ENCODE measurements at regions not wholly inside any gene's neighbourhood (a gene's known extent, or its start where the extent isn't known, plus 50 kb on each side); places are given as distances from the start of the nearest gene placed in this dataset.

DNA sequence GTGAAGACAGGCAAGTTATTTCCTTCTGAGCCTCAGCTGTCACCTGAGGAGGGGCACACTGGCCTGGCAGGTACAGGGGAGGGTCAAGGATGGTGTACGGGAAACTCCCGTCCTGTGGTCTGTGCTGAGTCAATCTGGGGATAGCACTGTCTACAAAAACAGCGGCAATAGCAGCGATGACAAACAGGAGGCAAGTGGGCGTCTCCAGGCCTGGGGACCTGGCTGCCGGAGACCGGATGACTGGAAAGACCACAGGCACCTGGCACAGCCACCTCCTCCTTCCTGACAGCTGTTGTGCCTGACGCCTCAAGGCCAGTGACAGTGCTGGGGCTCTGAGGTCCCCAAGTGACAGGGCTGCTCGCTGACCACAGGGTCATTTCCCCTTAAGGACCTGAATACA lies 202.1 kb upstream of the HS6ST1 start:
- in situ Hi-C loops (cut with MboI) (no loop called here), intact Hi-C loops (cut with micrococcal nuclease) (no loop called here)
- no peak overlapping the region for H3K4me3 ChIP-seq
- ChIA-PET CTCF (ENCODE audit: low intra/inter-chr PET ratio) (no interaction called here), POLR2A (no interaction called here)
- no peaks in the 10 kb centered on the region for H4K20me1 ChIP-seq (replicated peaks; ENCODE audit: control insufficient read depth, insufficient read depth, low read length)
- H3K9me3 ChIP-seq (replicated peaks; ENCODE audit: control insufficient read depth, insufficient read depth, low read depth, low read length) = no peaks in the 10 kb centered on the region
- DNase-seq (ENCODE audit: extremely low read depth in 1 of 4, low spot score in 3 of 4) (no peak), ATAC-seq (peak; percentile 25; the same call in 1 of the 3 replicates), FAIRE-seq (no peak)
- 0% methylated on average over 7 of the region's 9 CpGs for WGBS (ENCODE audit: insufficient coverage, low coverage, missing lambda C conversion rate)
- no peaks in the 10 kb centered on the region; a peak in 1 of 5 replicates for H3K4me1 ChIP-seq (replicated peaks in 1 of 2; ENCODE audit: control insufficient read depth in 2 of 2, insufficient read depth in 2 of 2, low read length in 2 of 2)
- H2AFZ ChIP-seq (ENCODE audit: low read depth, low read length) = no peak overlapping the region
- no peaks in the 10 kb centered on the region for H3K79me2 ChIP-seq (ENCODE audit: control insufficient read depth, insufficient read depth, low read length)
- no peaks in the 10 kb centered on the region for H3K36me3 ChIP-seq (ENCODE audit: control insufficient read depth, insufficient read depth, low read length)
- BruUV-seq (replicated peaks) = no TSS peak
- no peak for TF ChIP-seq JUNB (CRISPR knock-in tag; conservative IDR thresholded peaks at IDR 0.05)
- TF ChIP-seq, protein P1, sequence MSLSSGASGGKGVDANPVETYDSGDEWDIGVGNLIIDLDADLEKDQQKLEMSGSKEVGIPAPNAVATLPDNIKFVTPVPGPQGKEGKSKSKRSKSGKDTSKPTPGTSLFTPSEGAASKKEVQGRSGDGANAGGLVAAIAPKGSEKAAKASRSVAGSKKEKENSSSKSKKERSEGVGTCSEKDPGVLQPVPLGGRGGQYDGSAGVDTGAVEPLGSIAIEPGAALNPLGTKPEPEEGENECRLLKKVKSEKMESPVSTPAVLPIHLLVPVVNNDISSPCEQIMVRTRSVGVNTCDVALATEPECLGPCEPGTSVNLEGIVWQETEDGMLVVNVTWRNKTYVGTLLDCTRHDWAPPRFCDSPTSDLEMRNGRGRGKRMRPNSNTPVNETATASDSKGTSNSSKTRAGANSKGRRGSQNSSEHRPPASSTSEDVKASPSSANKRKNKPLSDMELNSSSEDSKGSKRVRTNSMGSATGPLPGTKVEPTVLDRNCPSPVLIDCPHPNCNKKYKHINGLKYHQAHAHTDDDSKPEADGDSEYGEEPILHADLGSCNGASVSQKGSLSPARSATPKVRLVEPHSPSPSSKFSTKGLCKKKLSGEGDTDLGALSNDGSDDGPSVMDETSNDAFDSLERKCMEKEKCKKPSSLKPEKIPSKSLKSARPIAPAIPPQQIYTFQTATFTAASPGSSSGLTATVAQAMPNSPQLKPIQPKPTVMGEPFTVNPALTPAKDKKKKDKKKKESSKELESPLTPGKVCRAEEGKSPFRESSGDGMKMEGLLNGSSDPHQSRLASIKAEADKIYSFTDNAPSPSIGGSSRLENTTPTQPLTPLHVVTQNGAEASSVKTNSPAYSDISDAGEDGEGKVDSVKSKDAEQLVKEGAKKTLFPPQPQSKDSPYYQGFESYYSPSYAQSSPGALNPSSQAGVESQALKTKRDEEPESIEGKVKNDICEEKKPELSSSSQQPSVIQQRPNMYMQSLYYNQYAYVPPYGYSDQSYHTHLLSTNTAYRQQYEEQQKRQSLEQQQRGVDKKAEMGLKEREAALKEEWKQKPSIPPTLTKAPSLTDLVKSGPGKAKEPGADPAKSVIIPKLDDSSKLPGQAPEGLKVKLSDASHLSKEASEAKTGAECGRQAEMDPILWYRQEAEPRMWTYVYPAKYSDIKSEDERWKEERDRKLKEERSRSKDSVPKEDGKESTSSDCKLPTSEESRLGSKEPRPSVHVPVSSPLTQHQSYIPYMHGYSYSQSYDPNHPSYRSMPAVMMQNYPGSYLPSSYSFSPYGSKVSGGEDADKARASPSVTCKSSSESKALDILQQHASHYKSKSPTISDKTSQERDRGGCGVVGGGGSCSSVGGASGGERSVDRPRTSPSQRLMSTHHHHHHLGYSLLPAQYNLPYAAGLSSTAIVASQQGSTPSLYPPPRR (CRISPR knock-in tag; IDR thresholded peaks at IDR 0.05; ENCODE audit: borderline replicate concordance) = no peak
- no peaks in the 10 kb centered on the region for H3K9me1 ChIP-seq (ENCODE audit: control insufficient read depth, insufficient read depth, low read length)
- H3K27ac ChIP-seq (ENCODE audit: extremely low read depth, low read depth, low read length) = no peak overlapping the region
- H3K9ac ChIP-seq (ENCODE audit: insufficient read depth in 1 of 2, low read depth in 2 of 2, low read length in 2 of 2) = no peak overlapping the region
- H3K27me3 ChIP-seq (ENCODE audit: control insufficient read depth in 2 of 2, insufficient read depth in 2 of 2, low read length in 2 of 2) = peaks cover 9 to 58% of the 10 kb centered on the region in 2 experiments; a peak in 3 of 5 replicates
- no peak overlapping the region for H3K4me2 ChIP-seq (ENCODE audit: insufficient read depth, low read length)
